ENCODE measurements at regions not wholly inside any gene's neighbourhood (a gene's known extent, or its start where the extent isn't known, plus 50 kb on each side); places are given as distances from the start of the nearest gene placed in this dataset.

- TF ChIP-seq CTCF (IDR thresholded peaks at IDR 0.05; ENCODE audit: poor library complexity) (no peak), EZH2 (IDR thresholded peaks at IDR 0.05; ENCODE audit: borderline replicate concordance) (no peak)
Observed at GRCh38 chr2:221216636-221217035, 355.5 kb downstream of the EPHA4 start.

Measured in hepatocyte (in vitro differentiated cells).